ENCODE measurements at regions not wholly inside any gene's neighbourhood (a gene's known extent, or its start where the extent isn't known, plus 50 kb on each side); places are given as distances from the start of the nearest gene placed in this dataset.

- no peak overlapping the region for H3K27ac ChIP-seq
- no peaks in the 10 kb centered on the region for H3K79me2 ChIP-seq (ENCODE audit: insufficient read depth)
- no peaks in the 10 kb centered on the region for H4K20me1 ChIP-seq (ENCODE audit: insufficient read depth)
- no peak overlapping the region for H3K4me3 ChIP-seq
- 0 out of 2 replicates have a peak, but pooled peaks cover 3% of the 10 kb centered on the region for H3K4me1 ChIP-seq (ENCODE audit: insufficient read depth)
- H3K27me3 ChIP-seq (replicated peaks; ENCODE audit: insufficient read depth) = peaks cover 37% of the 10 kb centered on the region
- 53 to 59% methylated on average over 8 of the region's 8 CpGs for WGBS, 2 experiments (ENCODE audit: low coverage in 1 of 2, low lambda C conversion rate in 2 of 2, missing lambda C conversion rate in 2 of 2)
- H3K9me3 ChIP-seq (ENCODE audit: low read depth) = no peaks in the 10 kb centered on the region
- H2AFZ ChIP-seq = no peak overlapping the region
- TF ChIP-seq EZH2 (IDR thresholded peaks at IDR 0.05; ENCODE audit: insufficient read depth, poor library complexity, severe bottlenecking) = no peak
- in situ Hi-C loops (cut with MboI) = loop anchor here (10.0 kb wide), 2 partner anchors 199 to 629 kb away; partner anchors contain the start of gene IGF1R
- no peaks in the 10 kb centered on the region for H3F3A ChIP-seq (ENCODE audit: insufficient read depth)
- H3K36me3 ChIP-seq (ENCODE audit: low read depth) = no peaks in the 10 kb centered on the region
- no peak for DNase-seq
- no peak overlapping the region for H3K4me2 ChIP-seq (ENCODE audit: unreplicated experiment)
- no peaks in the 10 kb centered on the region for H3K9me2 ChIP-seq (ENCODE audit: insufficient read depth)
- H3K9ac ChIP-seq = no peak overlapping the region
Measured at GRCh38 chr15:98446083-98446482, 202.3 kb upstream of the IGF1R start.

- Histone ChIP-seq H4K20me1 (ENCODE audit: insufficient read depth) (no peaks in the 10 kb centered on the region), H3K79me2 (ENCODE audit: insufficient read depth) (no peaks in the 10 kb centered on the region), H3K36me3 (ENCODE audit: low read depth) (no peaks in the 10 kb centered on the region), H3K4me3 (no peak overlapping the region), H3K4me2 (ENCODE audit: unreplicated experiment) (no peak overlapping the region), H3K9me3 (ENCODE audit: low read depth) (no peaks in the 10 kb centered on the region), H3K27ac (no peak overlapping the region), H3F3A (ENCODE audit: insufficient read depth) (no peaks in the 10 kb centered on the region), H3K27me3 (replicated peaks; ENCODE audit: insufficient read depth) (peaks cover 37% of the 10 kb centered on the region), H3K4me1 (ENCODE audit: insufficient read depth) (0 out of 2 replicates have a peak, but pooled peaks cover 3% of the 10 kb centered on the region), H2AFZ (no peak overlapping the region), H3K9me2 (ENCODE audit: insufficient read depth) (no peaks in the 10 kb centered on the region), H3K9ac (no peak overlapping the region)
- TF ChIP-seq EZH2 (IDR thresholded peaks at IDR 0.05; ENCODE audit: insufficient read depth, poor library complexity, severe bottlenecking) (no peak), EZH2phosphoT487 (IDR thresholded peaks at IDR 0.05; ENCODE audit: insufficient read depth, low read depth) (no peak)
- 37 to 45% methylated on average over 8 of the region's 8 CpGs for WGBS, 2 experiments (ENCODE audit: low coverage in 1 of 2, low lambda C conversion rate in 2 of 2, missing lambda C conversion rate in 2 of 2)
- no peak for DNase-seq
- in situ Hi-C loops (cut with MboI) = loop anchor here (10.0 kb wide), 2 partner anchors 198 to 628 kb away; partner anchors contain the start of gene IGF1R
Measured at GRCh38 chr15:98447069-98447468, 201.3 kb upstream of the IGF1R start.

GRCh38 chr15:98451236-98451635 is 197.1 kb upstream of the IGF1R start:
- no peak for TF ChIP-seq EZH2phosphoT487 (IDR thresholded peaks at IDR 0.05; ENCODE audit: insufficient read depth, low read depth)
- TF ChIP-seq EZH2 (IDR thresholded peaks at IDR 0.05; ENCODE audit: insufficient read depth, poor library complexity, severe bottlenecking) = no peak
- H3K4me2 ChIP-seq (ENCODE audit: unreplicated experiment) = no peak overlapping the region
- no peaks in the 10 kb centered on the region for H3F3A ChIP-seq (ENCODE audit: insufficient read depth)
- no peaks in the 10 kb centered on the region for H3K79me2 ChIP-seq (ENCODE audit: insufficient read depth)
- no peaks in the 10 kb centered on the region for H4K20me1 ChIP-seq (ENCODE audit: insufficient read depth)
- H3K9me2 ChIP-seq (ENCODE audit: insufficient read depth) = no peaks in the 10 kb centered on the region
- H3K9me3 ChIP-seq (ENCODE audit: low read depth) = no peaks in the 10 kb centered on the region
- no peak overlapping the region for H2AFZ ChIP-seq
- no peaks in the 10 kb centered on the region for H3K4me1 ChIP-seq (ENCODE audit: insufficient read depth)
- no peak overlapping the region for H3K4me3 ChIP-seq
- no peak overlapping the region for H3K9ac ChIP-seq
- no peak overlapping the region for H3K27ac ChIP-seq
- 42 to 44% methylated on average over 11 of the region's 11 CpGs for WGBS, 2 experiments (ENCODE audit: low coverage in 1 of 2, low lambda C conversion rate in 2 of 2, missing lambda C conversion rate in 2 of 2)
- in situ Hi-C loops (cut with MboI) = no loop called here
- no peak for DNase-seq
- H3K36me3 ChIP-seq (ENCODE audit: low read depth) = no peaks in the 10 kb centered on the region
- peaks cover 28% of the 10 kb centered on the region for H3K27me3 ChIP-seq (replicated peaks; ENCODE audit: insufficient read depth)

- 68 to 69% methylated on average over 4 of the region's 4 CpGs for WGBS, 2 experiments (ENCODE audit: low coverage in 1 of 2, low lambda C conversion rate in 2 of 2, missing lambda C conversion rate in 2 of 2)
Measured at GRCh38 chr15:98452238-98452637, 196.1 kb upstream of the IGF1R start.

GRCh38 chr15:98455904-98456303 is 192.4 kb upstream of the IGF1R start:
- Histone ChIP-seq H3K79me2 (ENCODE audit: insufficient read depth) (no peaks in the 10 kb centered on the region), H3K4me2 (ENCODE audit: unreplicated experiment) (no peak overlapping the region), H3K27me3 (replicated peaks; ENCODE audit: insufficient read depth) (peaks cover 11% of the 10 kb centered on the region), H3K27ac (no peak overlapping the region), H3F3A (ENCODE audit: insufficient read depth) (no peaks in the 10 kb centered on the region), H2AFZ (no peak overlapping the region), H3K4me3 (no peak overlapping the region), H3K4me1 (ENCODE audit: insufficient read depth) (no peaks in the 10 kb centered on the region), H3K36me3 (ENCODE audit: low read depth) (no peaks in the 10 kb centered on the region), H4K20me1 (ENCODE audit: insufficient read depth) (no peaks in the 10 kb centered on the region), H3K9me2 (ENCODE audit: insufficient read depth) (no peaks in the 10 kb centered on the region), H3K9me3 (ENCODE audit: low read depth) (no peaks in the 10 kb centered on the region), H3K9ac (no peak overlapping the region)
- DNase-seq = peak; percentile 19
- 49 to 57% methylated on average over 5 of the region's 5 CpGs for WGBS, 2 experiments (ENCODE audit: low coverage in 1 of 2, low lambda C conversion rate in 2 of 2, missing lambda C conversion rate in 2 of 2)
- in situ Hi-C loops (cut with MboI) = no loop called here
- TF ChIP-seq EZH2 (IDR thresholded peaks at IDR 0.05; ENCODE audit: insufficient read depth, poor library complexity, severe bottlenecking) = no peak
- no peak for TF ChIP-seq EZH2phosphoT487 (IDR thresholded peaks at IDR 0.05; ENCODE audit: insufficient read depth, low read depth)

More at GRCh38 chr15:98452238-98452637, 196.1 kb upstream of the IGF1R start:
- no peaks in the 10 kb centered on the region for H3F3A ChIP-seq (ENCODE audit: insufficient read depth)
- H3K79me2 ChIP-seq (ENCODE audit: insufficient read depth) = no peaks in the 10 kb centered on the region
- H3K9ac ChIP-seq = no peak overlapping the region
- peaks cover 28% of the 10 kb centered on the region for H3K27me3 ChIP-seq (replicated peaks; ENCODE audit: insufficient read depth)
- no peaks in the 10 kb centered on the region for H3K4me1 ChIP-seq (ENCODE audit: insufficient read depth)
- no peaks in the 10 kb centered on the region for H3K9me3 ChIP-seq (ENCODE audit: low read depth)
- no peak overlapping the region for H3K27ac ChIP-seq
- no peak for DNase-seq
- H3K4me3 ChIP-seq = no peak overlapping the region
- no peak overlapping the region for H2AFZ ChIP-seq
- in situ Hi-C loops (cut with MboI) = no loop called here
- no peak overlapping the region for H3K4me2 ChIP-seq (ENCODE audit: unreplicated experiment)
- no peaks in the 10 kb centered on the region for H3K36me3 ChIP-seq (ENCODE audit: low read depth)
- no peaks in the 10 kb centered on the region for H3K9me2 ChIP-seq (ENCODE audit: insufficient read depth)
- no peak for TF ChIP-seq EZH2phosphoT487 (IDR thresholded peaks at IDR 0.05; ENCODE audit: insufficient read depth, low read depth)
- TF ChIP-seq EZH2 (IDR thresholded peaks at IDR 0.05; ENCODE audit: insufficient read depth, poor library complexity, severe bottlenecking) = no peak
- no peaks in the 10 kb centered on the region for H4K20me1 ChIP-seq (ENCODE audit: insufficient read depth)
